CD1c-positive myeloid dendritic cell (primary cell): ENCODE measurements at regions not wholly inside any gene's neighbourhood (a gene's known extent, or its start where the extent isn't known, plus 50 kb on each side); places are given as distances from the start of the nearest gene placed in this dataset.
"Not testable (repeated sequence)": the region's sequence is repeated elsewhere in the genome, so short reads cannot be mapped to it uniquely, and the experiment has no call there.

Experiments
- DNase-seq: peaks from one replicate; pipeline ENCODE4 v3.0.0-alpha.2; 2016; ENCODE audit errors: extremely low spot score

GRCh38 chr10:106384496-106384895, 780.0 kb downstream of the SORCS1 start:
- DNase-seq: no peak

- DNase-seq: no peak
Observed at GRCh38 chr10:106380706-106381105, 783.8 kb downstream of the SORCS1 start.

GRCh38 chr10:106378251-106378650, 786.3 kb downstream of the SORCS1 start:
- DNase-seq: no peak

GRCh38 chr10:106370751-106371150, 793.8 kb downstream of the SORCS1 start:
- DNase-seq: no peak

- DNase-seq: no peak
Observed at GRCh38 chr10:106360870-106361269, 803.6 kb downstream of the SORCS1 start.

GRCh38 chr10:106355450-106355849, 809.1 kb downstream of the SORCS1 start:
- no peak for DNase-seq

- no peak for DNase-seq
Observed at GRCh38 chr10:106348933-106349332, 815.6 kb downstream of the SORCS1 start.

GRCh38 chr10:106347547-106347946, 817.0 kb downstream of the SORCS1 start:
- DNase-seq: no peak

GRCh38 chr10:106343539-106343938, 821.0 kb downstream of the SORCS1 start:
- not testable (repeated sequence) for DNase-seq

- DNase-seq: no peak
Observed at GRCh38 chr10:106341356-106341755, 823.1 kb downstream of the SORCS1 start.

GRCh38 chr10:106338486-106338885, 826.0 kb downstream of the SORCS1 start:
- DNase-seq: no peak

GRCh38 chr10:106336874-106337273, 827.6 kb downstream of the SORCS1 start:
- DNase-seq: no peak

- no peak for DNase-seq
Observed at GRCh38 chr10:106327747-106328146, 836.8 kb downstream of the SORCS1 start.

- DNase-seq: no peak
Observed at GRCh38 chr10:106320876-106321275, 843.6 kb downstream of the SORCS1 start.

- no peak for DNase-seq
Observed at GRCh38 chr10:106320078-106320477, 844.4 kb downstream of the SORCS1 start.

- DNase-seq: no peak
Observed at GRCh38 chr10:106317554-106317953, 847.0 kb downstream of the SORCS1 start.

GRCh38 chr10:106313041-106313440, 851.5 kb downstream of the SORCS1 start:
- no peak for DNase-seq

- no peak for DNase-seq
Observed at GRCh38 chr10:106312087-106312486, 852.4 kb downstream of the SORCS1 start.

GRCh38 chr10:106311590-106311989, 852.9 kb downstream of the SORCS1 start:
- no peak for DNase-seq

GRCh38 chr10:106310596-106310995, 853.9 kb downstream of the SORCS1 start:
- DNase-seq: no peak

GRCh38 chr10:106309376-106309775, 855.1 kb downstream of the SORCS1 start:
- DNase-seq: no peak

GRCh38 chr10:106308284-106308683, 856.2 kb downstream of the SORCS1 start:
- no peak for DNase-seq

GRCh38 chr10:106304056-106304455, 860.5 kb downstream of the SORCS1 start:
- no peak for DNase-seq

- no peak for DNase-seq
Observed at GRCh38 chr10:106302961-106303360, 861.5 kb downstream of the SORCS1 start.

- no peak for DNase-seq
Observed at GRCh38 chr10:106301146-106301545, 863.4 kb downstream of the SORCS1 start.
